Cardiac fibroblast (primary cell): ENCODE measurements at regions not wholly inside any gene's neighbourhood (a gene's known extent, or its start where the extent isn't known, plus 50 kb on each side); places are given as distances from the start of the nearest gene placed in this dataset.

Experiments
- DNase-seq, 2 donors: peaks; one replicate each; pipeline versions ENCODE4 v3.0.0 to v3.0.0-alpha.2; 2010; ENCODE audit warnings: low read depth in 2 of 2
- H3K4me3 ChIP-seq, 2 donors: replicated peaks in 1 of 2; 1 replicate in 1 of 2; 2 replicates in 1 of 2; pipeline ENCODE4 v1.5.1; 2011; ENCODE audit warnings: low read depth in 2 of 2, low read length in 2 of 2, mild to moderate bottlenecking in 2 of 2, moderate library complexity in 1 of 2
- TF ChIP-seq, protein P1 (sequence below): IDR thresholded peaks from one replicate; pipeline ENCODE4 v1.5.1; 2011; ENCODE audit warnings: low read depth, mild to moderate bottlenecking, low read length, inconsistent platforms

DNA sequence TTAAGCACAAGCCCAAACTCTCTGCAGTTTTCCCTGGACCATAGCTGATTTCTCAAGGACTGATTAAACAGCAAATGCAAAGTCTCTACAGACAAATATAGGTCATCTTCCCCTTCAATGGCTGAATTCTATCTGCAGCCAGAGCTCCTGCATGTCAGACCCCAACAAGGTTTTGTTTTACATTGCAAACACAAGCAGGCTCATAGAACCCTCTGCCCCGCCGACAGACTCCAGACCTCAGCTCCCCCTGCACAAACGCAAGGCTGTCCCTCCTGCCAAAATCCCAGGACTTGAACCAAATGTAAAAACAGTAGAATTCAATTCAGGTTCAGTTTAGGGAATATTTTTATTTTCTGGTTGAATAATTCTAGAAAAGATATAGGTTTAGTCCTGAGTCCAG, 526.7 kb upstream of the TRPC7 start:
- TF ChIP-seq, protein P1, sequence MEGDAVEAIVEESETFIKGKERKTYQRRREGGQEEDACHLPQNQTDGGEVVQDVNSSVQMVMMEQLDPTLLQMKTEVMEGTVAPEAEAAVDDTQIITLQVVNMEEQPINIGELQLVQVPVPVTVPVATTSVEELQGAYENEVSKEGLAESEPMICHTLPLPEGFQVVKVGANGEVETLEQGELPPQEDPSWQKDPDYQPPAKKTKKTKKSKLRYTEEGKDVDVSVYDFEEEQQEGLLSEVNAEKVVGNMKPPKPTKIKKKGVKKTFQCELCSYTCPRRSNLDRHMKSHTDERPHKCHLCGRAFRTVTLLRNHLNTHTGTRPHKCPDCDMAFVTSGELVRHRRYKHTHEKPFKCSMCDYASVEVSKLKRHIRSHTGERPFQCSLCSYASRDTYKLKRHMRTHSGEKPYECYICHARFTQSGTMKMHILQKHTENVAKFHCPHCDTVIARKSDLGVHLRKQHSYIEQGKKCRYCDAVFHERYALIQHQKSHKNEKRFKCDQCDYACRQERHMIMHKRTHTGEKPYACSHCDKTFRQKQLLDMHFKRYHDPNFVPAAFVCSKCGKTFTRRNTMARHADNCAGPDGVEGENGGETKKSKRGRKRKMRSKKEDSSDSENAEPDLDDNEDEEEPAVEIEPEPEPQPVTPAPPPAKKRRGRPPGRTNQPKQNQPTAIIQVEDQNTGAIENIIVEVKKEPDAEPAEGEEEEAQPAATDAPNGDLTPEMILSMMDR: no peak
- no peak overlapping the region for H3K4me3 ChIP-seq
- no peak for DNase-seq

DNA sequence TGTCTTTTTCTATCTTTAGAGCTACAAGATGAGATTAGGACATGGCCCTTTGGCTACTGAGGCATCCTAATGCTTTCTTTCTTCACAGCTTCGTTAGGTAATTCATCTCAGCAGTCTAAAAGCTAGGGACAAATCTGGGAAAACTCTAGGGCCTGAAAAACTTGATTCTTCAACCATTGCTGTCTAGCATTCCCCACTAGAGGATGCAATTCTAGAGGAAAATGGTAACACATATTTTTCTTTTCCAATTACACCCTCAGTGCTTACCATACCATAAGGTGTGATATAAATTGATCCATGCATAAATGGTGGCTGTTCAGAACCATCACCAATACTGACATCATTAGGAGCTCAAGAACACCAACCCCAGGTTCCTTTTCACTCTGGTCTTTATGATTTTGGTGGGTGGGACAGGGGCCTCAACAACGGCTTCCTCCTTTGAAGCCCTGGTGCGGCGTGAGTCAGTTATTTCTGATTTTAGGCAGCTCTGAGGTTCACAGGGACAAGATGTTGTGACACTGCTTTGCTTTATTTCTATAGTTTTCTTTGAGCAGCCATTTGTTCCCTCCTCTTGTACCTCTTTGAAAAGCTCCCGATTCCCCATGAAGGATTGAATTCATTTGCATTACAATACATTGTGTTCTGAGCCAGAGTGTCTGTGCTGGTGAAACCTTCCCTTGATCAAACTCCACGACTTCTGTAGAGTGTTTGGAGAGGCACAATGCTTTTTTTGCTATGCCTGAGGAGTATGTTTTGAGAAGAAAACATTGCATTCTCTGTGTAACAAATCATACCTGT, 526.0 kb upstream of the TRPC7 start:
- no peak overlapping the region for H3K4me3 ChIP-seq
- TF ChIP-seq, protein P1: peak; percentile 13
- DNase-seq: no peak

DNA sequence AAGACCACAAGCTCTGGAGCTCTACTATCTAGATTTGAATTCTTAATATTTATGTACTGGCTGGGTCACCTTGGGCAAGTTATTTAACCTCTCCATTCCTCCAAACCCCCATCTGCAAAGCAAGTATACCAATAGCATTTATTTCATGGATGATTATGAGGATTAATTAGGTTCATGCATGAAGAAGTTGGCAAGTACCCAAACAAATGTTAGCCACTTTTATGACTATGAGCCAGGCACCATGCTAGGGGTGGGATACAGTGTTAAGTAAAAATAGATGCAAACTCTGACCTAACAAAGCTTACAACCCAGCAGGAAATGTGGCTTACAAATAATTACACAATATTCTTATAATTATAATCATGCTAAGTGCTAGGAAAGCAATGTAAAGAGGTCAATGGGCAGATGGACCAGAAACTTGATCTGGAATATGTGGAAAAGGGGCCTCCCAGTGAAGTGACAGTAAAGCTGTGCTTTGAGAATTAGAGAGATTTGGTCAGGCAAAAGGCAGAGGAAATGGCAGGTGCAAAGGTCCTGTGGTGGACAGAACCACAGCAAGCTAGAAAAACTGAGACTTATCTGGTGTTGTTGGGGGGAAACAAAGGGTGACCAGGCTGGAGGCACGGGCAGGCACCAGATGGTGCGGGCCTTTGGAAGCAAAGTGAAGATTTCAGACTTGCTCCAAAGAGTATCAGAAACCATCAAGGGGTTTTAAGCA, 525.2 kb upstream of the TRPC7 start:
- DNase-seq: no peak
- TF ChIP-seq, protein P1: no peak

DNA sequence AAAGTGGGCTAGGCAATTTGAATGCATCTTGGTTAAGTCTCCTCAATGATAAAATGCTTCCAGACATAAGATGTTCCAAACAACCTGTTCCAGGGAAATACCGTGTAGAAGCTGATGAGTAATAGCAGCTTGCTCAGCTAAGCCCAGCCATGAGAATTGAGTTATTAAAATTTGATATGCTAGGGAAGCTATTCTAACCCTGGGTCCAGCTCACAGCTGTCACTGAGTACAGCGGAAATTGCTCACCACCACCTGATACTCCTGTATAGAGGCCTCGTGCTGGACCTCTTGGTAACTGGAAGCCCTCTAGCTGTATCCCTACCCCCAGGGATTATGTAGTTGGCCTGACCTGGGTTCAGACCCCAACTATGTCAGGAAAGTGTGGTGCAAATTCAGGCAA, 521.3 kb upstream of the TRPC7 start:
- H3K4me3 ChIP-seq: no peak overlapping the region
- TF ChIP-seq, protein P1: no peak
- peak in 1 of 2 donors; percentile 5 for DNase-seq

More for the DNA sequence above, 525.2 kb upstream of the TRPC7 start:
- H3K4me3 ChIP-seq: no peak overlapping the region

DNA sequence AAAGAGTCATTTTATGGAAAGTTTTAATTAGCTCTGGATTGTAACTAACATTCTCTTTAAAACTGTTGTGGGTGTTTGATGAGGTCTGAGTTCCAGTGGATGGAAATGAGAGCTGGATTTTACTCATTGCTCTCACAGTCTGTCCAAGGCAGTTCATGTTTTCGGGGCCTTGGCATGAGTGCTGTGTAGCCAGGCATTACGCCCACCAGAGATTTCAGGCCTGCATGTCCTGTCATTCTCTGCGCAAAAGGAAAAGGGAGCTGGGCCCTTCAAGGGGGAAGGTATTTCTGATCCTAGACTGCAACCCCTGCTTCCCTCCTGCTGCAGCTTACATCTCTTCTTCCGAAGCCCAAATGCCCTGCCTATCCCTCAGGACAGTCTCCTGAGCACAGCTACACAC, 499.6 kb upstream of the TRPC7 start:
- no peak overlapping the region for H3K4me3 ChIP-seq
- no peak for DNase-seq
- TF ChIP-seq, protein P1: no peak

DNA sequence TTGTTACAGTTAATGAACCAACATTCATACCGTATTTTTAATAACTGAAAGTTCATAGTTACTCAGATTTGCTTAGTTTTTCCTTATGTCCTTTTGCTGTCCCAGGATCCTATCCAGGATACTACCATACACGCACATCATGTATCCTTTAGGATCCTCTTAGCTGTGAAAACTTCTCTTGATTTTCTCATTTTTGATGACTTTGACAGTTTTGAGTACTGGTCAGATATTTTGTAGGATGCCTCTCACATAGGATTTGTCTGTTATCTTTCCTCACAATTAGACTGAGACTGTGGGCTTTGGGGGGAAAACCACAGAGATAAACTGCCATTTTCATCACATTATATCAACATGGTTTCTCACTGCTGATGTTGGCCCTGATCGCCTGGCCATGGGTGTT, 491.3 kb upstream of the TRPC7 start:
- DNase-seq: no peak
- TF ChIP-seq, protein P1: no peak

More for the DNA sequence above, 491.3 kb upstream of the TRPC7 start:
- no peak overlapping the region for H3K4me3 ChIP-seq
